D721Med (cell line): ENCODE measurements at regions not wholly inside any gene's neighbourhood (a gene's known extent, or its start where the extent isn't known, plus 50 kb on each side); places are given as distances from the start of the nearest gene placed in this dataset.
"Not testable (repeated sequence)": the region's sequence is repeated elsewhere in the genome, so short reads cannot be mapped to it uniquely, and the experiment has no call there.

Experiments used
- DNase-seq: peaks from one replicate; pipeline ENCODE4 v3.0.0; 2011; ENCODE audit warnings: low spot score; ENCODE audit not compliant: insufficient read length
- FAIRE-seq: peaks from 2 replicates; lab custom pipeline; 2011; peaks lifted over from hg19 to GRCh38; lab: Jason Lieb, UNC
- CTCF ChIP-seq: IDR thresholded peaks from 2 replicates; pipeline ENCODE4 v1.5.1; 2012; ENCODE audit warnings: mild to moderate bottlenecking, control low read depth; ENCODE audit not compliant: insufficient read depth; ENCODE audit errors: missing control alignments

DNA sequence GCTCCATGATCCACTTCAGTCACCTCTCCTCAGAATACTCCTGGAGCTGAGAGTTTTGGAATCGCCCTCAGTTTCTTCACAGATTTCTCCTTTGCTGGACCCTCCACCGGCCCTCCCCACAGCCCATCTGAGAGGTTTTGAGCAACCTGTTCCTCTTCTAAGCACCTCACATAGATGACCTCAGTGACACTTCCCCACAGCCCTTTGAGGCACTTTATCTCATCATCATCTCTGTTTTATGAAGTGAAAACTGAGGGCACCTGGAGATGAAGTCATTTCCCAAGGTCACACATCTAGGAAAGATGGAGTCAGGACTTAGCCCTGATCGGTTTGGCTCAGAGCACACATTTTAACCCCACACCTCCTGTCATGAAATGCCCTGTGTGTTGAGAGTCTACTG is 76.8 kb upstream of the ZNF281 start:
- FAIRE-seq = no peak

DNA sequence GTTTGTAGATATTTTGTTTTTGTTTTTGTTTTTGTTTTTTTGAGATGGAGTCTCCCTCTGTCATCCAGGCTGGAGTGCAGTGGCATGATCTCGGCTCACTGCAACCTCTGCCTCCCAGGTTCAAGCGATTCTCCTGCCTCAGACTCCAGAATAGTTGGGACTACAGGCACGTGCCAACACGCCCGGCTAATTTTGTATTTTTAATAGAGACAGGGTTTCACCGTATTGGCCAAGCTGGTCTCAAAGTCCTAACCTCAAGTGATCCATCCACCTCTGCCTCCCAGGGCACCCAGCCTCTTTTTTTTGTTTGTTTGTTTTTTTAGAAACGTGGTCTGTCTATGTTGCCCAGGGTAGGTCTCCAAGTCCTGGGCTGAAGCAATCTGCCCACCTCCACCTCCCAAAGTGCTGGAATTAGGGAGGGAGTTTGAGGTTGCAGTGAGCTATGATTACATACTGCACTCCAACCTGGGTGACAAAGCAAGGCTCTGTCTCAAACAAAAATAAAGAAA is 74.7 kb upstream of the ZNF281 start:
- not testable (repeated sequence) for FAIRE-seq, DNase-seq

More for the DNA sequence above, 76.8 kb upstream of the ZNF281 start:
- no peak for TF ChIP-seq CTCF
- DNase-seq = no peak

DNA sequence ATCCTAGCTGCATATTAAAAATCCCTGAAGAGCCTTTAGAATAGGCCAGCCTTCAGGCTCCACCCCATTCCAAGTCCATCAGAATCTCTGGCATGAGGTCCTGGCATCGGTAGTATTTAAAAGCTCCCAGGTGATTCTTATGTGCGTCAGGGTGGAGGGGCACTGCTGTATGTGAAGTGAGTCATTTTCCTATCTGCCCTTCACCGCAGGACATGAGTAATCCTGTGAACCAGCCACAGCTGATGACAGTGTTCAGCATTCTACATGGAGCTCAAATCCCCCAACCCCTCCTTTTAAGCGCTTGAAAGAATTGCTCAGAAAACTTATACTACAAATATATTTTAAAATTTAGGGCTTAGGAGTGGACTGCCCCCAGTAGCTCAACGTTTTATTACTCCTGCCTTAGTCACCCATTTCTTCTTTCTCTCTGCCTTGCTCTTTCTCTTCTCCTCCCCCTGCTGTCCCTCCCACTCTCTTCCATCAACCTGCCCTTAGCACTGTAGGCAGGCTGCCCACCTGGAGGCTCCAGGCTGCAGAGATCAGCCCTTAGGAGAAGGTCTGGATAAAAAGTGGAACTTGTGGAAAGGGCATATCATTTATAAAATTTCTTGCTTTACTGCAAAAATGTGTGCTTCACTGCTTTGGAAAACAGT is 73.8 kb upstream of the ZNF281 start:
- no peak for FAIRE-seq
- no peak for TF ChIP-seq CTCF
- DNase-seq = no peak

DNA sequence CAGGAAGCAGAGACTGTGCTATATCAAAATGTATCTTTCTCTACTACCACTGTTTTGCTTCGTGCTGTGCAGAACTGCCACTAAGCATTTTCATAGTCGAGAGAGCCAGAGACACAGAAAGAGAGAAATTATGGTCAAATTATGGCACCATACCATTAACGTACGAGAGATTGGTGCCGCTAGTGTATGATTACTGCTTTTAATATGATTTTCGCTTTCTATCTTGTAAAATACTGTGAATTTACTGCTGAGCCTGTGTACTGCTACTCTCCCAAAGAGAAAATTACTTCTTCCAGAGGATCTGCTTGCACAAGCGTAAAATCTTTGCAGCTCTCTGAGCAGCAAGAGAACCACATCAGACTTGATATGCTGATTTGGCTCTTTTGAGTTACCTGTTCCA is 71.1 kb upstream of the ZNF281 start:
- DNase-seq (no peak), FAIRE-seq (no peak)
- no peak for TF ChIP-seq CTCF

DNA sequence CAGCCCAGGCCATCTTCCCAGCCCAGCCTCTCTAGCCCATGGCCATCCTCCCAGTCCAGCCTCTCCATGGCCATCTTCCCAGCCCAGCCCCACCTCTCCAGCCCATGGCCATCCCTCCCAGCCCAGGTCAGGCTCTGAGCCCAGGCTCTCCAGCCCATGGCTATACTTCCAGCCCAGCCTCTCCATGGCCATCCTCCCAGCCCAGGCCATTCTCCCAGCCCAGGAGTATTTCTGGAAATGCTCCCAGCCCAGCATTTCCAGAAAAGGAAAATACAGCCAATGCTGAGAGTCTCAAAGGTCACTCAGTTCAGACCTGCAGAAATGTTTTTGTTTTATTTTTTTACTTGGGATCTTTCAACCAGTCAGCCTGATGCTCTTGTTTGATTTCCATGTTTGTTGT is 70.0 kb upstream of the ZNF281 start:
- no peak for TF ChIP-seq CTCF
- FAIRE-seq = no peak
- no peak for DNase-seq

GRCh38 chr1:200478945-200479558 is 69.2 kb upstream of the ZNF281 start:
- DNase-seq (no peak), FAIRE-seq (no peak)
- TF ChIP-seq CTCF = no peak

DNA sequence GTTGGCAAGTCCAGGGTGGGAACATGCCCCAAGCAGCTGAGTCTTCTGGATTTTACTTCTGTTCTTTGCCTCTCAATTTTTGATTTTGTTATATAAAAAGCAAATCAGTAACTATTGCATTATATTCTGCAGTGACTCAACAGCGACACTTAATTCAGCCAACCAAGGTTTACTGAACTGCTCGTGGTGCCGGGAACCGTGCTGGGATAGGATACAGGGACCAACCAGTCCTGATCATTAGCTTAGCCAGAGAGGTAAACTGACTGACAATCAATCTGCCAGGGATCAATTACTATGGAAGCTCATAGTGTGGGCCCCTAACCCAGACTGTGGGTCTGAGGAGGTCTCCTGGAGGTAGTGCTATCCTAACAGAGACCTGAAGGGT is 68.4 kb upstream of the ZNF281 start:
- FAIRE-seq = no peak
- no peak for TF ChIP-seq CTCF
- no peak for DNase-seq
